K562 (cell line): ENCODE measurements at regions not wholly inside any gene's neighbourhood (a gene's known extent, or its start where the extent isn't known, plus 50 kb on each side); places are given as distances from the start of the nearest gene placed in this dataset.

ENCODE experiments used
- ATAC-seq: fragments of 200-7000 bp; cut with Tn5 transposase; 3 replicates; pipeline ENCODE4 v1.9.1; 2020; ENCODE audit warnings: moderate library complexity
- BruUV-seq: library from RNA; stranded (reverse); fragments of 400-500 nt; replicated peaks from 2 replicates; lab custom pipeline; 2021; lab: Mats Ljungman, UMichigan
- CTCF ChIA-PET: fragments of 300-600 bp; formaldehyde crosslinking; extraction: SDS; loops from one replicate; lab custom pipeline; 2021; ENCODE audit warnings: low intra/inter-chr PET ratio; lab: Yijun Ruan, JAX
- POLR2A ChIA-PET: fragments of 300-600, 350-650 bp; sonication (Branson Sonifier 250); formaldehyde crosslinking; extraction: SDS; loops from one replicate; lab custom pipeline; 2021; ENCODE audit warnings: antibody characterized with exemption, inconsistent platforms; lab: Yijun Ruan, JAX
- DNase-seq, 4 experiments: peaks; one replicate each; pipeline versions ENCODE4 v3.0.0 to v3.0.0-alpha.2; 2011 to 2018; ENCODE audit warnings: low spot score in 3 of 4, mixed read lengths in 3 of 4; ENCODE audit errors: extremely low read depth in 1 of 4
- FAIRE-seq: peaks from 2 replicates; lab custom pipeline; 2011; peaks lifted over from hg19 to GRCh38; lab: Jason Lieb, UNC
- H2AFZ ChIP-seq: 2 replicates; pipeline ENCODE4 v1.6.0; 2011; ENCODE audit warnings: low read depth, low read length, control low read depth, inconsistent platforms
- H3K27ac ChIP-seq: fragments of 200-600 bp; 3 replicates; pipeline ENCODE4 v1.8.0; 2011; ENCODE audit warnings: low read depth, mild to moderate bottlenecking, control low read depth, inconsistent platforms, low read length, moderate library complexity, mixed read lengths; ENCODE audit errors: extremely low read depth
- H3K27me3 ChIP-seq, 2 experiments: fragments of 300-600 bp in 1 of 2; 2 replicates in 1 of 2; 3 replicates in 1 of 2; pipeline versions ENCODE4 v1.6.0 to v1.8.0; 2011; ENCODE audit warnings: inconsistent platforms in 2 of 2, low read length in 2 of 2, mild to moderate bottlenecking in 1 of 2, mixed read lengths in 1 of 2, moderate library complexity in 1 of 2; ENCODE audit not compliant: control insufficient read depth in 2 of 2, insufficient read depth in 2 of 2
- H3K36me3 ChIP-seq: fragments of 300-600 bp; 3 replicates; pipeline ENCODE4 v1.8.0; 2011; ENCODE audit warnings: mild to moderate bottlenecking, low read length, inconsistent platforms; ENCODE audit not compliant: control insufficient read depth, insufficient read depth
- H3K4me1 ChIP-seq, 2 experiments: fragments of 200-600 bp in 1 of 2; replicated peaks in 1 of 2; 2 replicates in 1 of 2; 3 replicates in 1 of 2; pipeline versions ENCODE4 v1.5.1 to v1.8.0; 2011; ENCODE audit warnings: inconsistent platforms in 2 of 2, low read length in 2 of 2, mild to moderate bottlenecking in 1 of 2, mixed read lengths in 1 of 2, moderate library complexity in 1 of 2; ENCODE audit not compliant: control insufficient read depth in 2 of 2, insufficient read depth in 2 of 2
- H3K4me2 ChIP-seq: 2 replicates; pipeline ENCODE4 v1.6.1; 2011; ENCODE audit warnings: low read length, control low read depth, inconsistent platforms, mixed read lengths; ENCODE audit not compliant: insufficient read depth
- H3K4me3 ChIP-seq: fragments of 200-600 bp; sonication (generic), shearing (Covaris generic); 2 replicates; pipeline ENCODE4 v1.5.1; 2016; ENCODE audit warnings: control low read depth, inconsistent platforms
- H3K79me2 ChIP-seq: fragments of 200-600 bp; 3 replicates; pipeline ENCODE4 v1.8.0; 2011; ENCODE audit warnings: low read length, inconsistent platforms; ENCODE audit not compliant: control insufficient read depth, insufficient read depth
- H3K9ac ChIP-seq, 2 experiments: 2 replicates each; pipeline versions ENCODE4 v1.6.0 to v1.6.1; 2011; ENCODE audit warnings: low read depth in 2 of 2, low read length in 2 of 2, control low read depth in 1 of 2, inconsistent platforms in 1 of 2, mild to moderate bottlenecking in 1 of 2, mixed read lengths in 1 of 2; ENCODE audit not compliant: insufficient read depth in 1 of 2
- H3K9me1 ChIP-seq: one replicate; pipeline ENCODE4 v1.6.0; 2011; ENCODE audit warnings: inconsistent platforms, mild to moderate bottlenecking, low read length, moderate library complexity; ENCODE audit not compliant: control insufficient read depth, insufficient read depth
- H3K9me3 ChIP-seq: replicated peaks from 2 replicates; pipeline ENCODE4 v1.5.1; 2011; ENCODE audit warnings: low read depth, low read length, inconsistent platforms; ENCODE audit not compliant: control insufficient read depth, insufficient read depth
- H4K20me1 ChIP-seq: replicated peaks from 2 replicates; pipeline ENCODE4 v1.6.1; 2011; ENCODE audit warnings: low read length, inconsistent platforms, mixed read lengths; ENCODE audit not compliant: control insufficient read depth, insufficient read depth
- ETV5 ChIP-seq: sonication (generic); formaldehyde crosslinking; IDR thresholded peaks from 2 replicates; pipeline ENCODE4 v1.4.0; 2020; ENCODE audit warnings: low read depth, mild to moderate bottlenecking, missing genetic modification reagents
- FOSL1 ChIP-seq: fragments of 200-800 bp; sonication (Bioruptor generic); conservative IDR thresholded peaks from 2 replicates; pipeline ENCODE4 v1.6.1; 2016; ENCODE audit warnings: missing genetic modification characterization, missing compliant biosample characterization
- GTF2F1 ChIP-seq: IDR thresholded peaks from 2 replicates; pipeline ENCODE4 v1.6.1; 2011; ENCODE audit warnings: low read depth, low read length, improper control_type of control experiment
- MYC ChIP-seq, 2 experiments: fragments of 250-450 bp in 1 of 2; sonication (Bioruptor Pico) in 1 of 2; IDR thresholded peaks; 2 replicates each; pipeline versions ENCODE4 v1.5.1 to v1.6.1; 2012 to 2021; ENCODE audit warnings: low read depth in 2 of 2, borderline replicate concordance in 1 of 2, improper control_type of control experiment in 1 of 2, low read length in 1 of 2, mild to moderate bottlenecking in 1 of 2, moderate library complexity in 1 of 2
- NFYB ChIP-seq: IDR thresholded peaks from 2 replicates; pipeline ENCODE4 v1.6.1; 2011; ENCODE audit warnings: mild to moderate bottlenecking, moderate library complexity; ENCODE audit not compliant: insufficient read length; ENCODE audit errors: extremely low read depth
- RFX7 ChIP-seq: fragments of 250-450 bp; sonication (Bioruptor Pico); IDR thresholded peaks from 2 replicates; pipeline ENCODE4 v1.5.1; 2021; ENCODE audit warnings: mild to moderate bottlenecking
- SRSF7 ChIP-seq: fragments of 200-400 bp; formaldehyde crosslinking; optimal IDR thresholded peaks from 2 replicates; pipeline ENCODE3; 2017; ENCODE audit warnings: mild to moderate bottlenecking, low read depth, low read length
- TAL1 ChIP-seq: fragments of 450-650 bp; IDR thresholded peaks from 2 replicates; pipeline ENCODE4 v1.6.1; 2016; ENCODE audit warnings: mild to moderate bottlenecking
- TCF3 ChIP-seq: sonication (generic); formaldehyde crosslinking; IDR thresholded peaks from 2 replicates; pipeline ENCODE4 v1.4.0; 2020; ENCODE audit warnings: mild to moderate bottlenecking, missing genetic modification reagents
- TRIM28 ChIP-seq: fragments of 450-650 bp; IDR thresholded peaks from 2 replicates; pipeline ENCODE4 v1.6.1; 2017
- ZNF79 ChIP-seq: fragments of 250-450 bp; sonication (Bioruptor Pico); IDR thresholded peaks from 2 replicates; pipeline ENCODE4 v1.4.0; 2020; ENCODE audit warnings: low read depth, mild to moderate bottlenecking, moderate library complexity
- in situ Hi-C: fragments of 300-500 bp; cut with MboI; formaldehyde crosslinking; loops from 4 replicates; pipeline ENCODE4 v1.15.0; 2018; ENCODE audit warnings: inconsistent platforms, mixed read lengths
- intact Hi-C: fragments of 100-400 bp; cut with micrococcal nuclease; formaldehyde crosslinking; loops from 2 replicates; pipeline ENCODE4 v1.14.2; 2022
- TF ChIP-seq, protein P1 (sequence below): fragments of 200-800 bp; sonication (Bioruptor generic); IDR thresholded peaks from 2 replicates; pipeline ENCODE4 v1.6.1; 2017; ENCODE audit warnings: missing genetic modification characterization, missing compliant biosample characterization

DNA sequence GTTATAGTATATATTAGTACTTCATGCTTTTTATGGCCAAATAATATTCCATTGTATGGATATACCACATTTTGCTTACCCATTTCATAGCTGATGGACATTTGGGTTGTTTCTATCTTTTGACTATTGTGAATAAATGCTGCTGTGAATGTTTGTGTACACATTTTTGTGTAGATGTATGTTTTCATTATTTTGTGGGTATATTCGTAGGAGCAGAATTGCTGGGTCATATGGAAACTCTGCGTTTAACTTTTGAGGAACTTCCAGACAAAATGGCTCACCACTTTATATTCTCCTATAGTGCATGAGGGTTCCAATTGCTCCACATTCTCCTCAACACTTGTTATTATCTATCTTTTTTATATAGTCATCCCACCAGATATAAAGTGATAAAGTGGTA lies 88.6 kb downstream of the CCT6B start (continued):
- TF ChIP-seq, protein P1, sequence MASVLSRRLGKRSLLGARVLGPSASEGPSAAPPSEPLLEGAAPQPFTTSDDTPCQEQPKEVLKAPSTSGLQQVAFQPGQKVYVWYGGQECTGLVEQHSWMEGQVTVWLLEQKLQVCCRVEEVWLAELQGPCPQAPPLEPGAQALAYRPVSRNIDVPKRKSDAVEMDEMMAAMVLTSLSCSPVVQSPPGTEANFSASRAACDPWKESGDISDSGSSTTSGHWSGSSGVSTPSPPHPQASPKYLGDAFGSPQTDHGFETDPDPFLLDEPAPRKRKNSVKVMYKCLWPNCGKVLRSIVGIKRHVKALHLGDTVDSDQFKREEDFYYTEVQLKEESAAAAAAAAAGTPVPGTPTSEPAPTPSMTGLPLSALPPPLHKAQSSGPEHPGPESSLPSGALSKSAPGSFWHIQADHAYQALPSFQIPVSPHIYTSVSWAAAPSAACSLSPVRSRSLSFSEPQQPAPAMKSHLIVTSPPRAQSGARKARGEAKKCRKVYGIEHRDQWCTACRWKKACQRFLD (CRISPR knock-in tag): no peak
- TF ChIP-seq, all 486 proteins: peak for 0

DNA sequence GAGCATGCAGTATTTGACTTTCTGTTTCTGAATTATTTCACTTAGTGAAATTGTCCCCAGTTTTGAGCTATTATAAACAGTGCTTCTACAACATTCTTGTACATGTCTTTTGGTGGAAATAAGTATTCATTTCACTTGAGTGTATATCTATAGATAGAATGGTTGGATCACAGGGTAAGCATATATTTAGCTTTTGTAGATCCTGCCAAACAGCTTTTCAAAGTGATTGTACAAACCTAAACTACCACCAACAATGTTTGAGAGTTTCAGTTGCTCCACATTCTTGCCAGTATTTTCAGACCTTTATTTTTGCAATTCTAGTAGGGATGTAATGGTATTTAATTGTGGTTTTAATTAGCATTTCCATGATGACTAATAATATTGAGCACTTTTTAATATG lies 91.6 kb downstream of the CCT6B start:
- DNase-seq: no peak
- no TSS peak for BruUV-seq
- Histone ChIP-seq H3K4me2 (no peak overlapping the region), H2AFZ (no peak overlapping the region), H3K27me3 (peaks cover 2 to 17% of the 10 kb centered on the region in 2 experiments; a peak in 2 of 5 replicates), H3K4me1 (no peaks in the 10 kb centered on the region), H3K9ac (no peak overlapping the region), H3K9me3 (no peaks in the 10 kb centered on the region), H3K79me2 (no peaks in the 10 kb centered on the region), H3K9me1 (no peaks in the 10 kb centered on the region), H3K36me3 (no peaks in the 10 kb centered on the region), H3K27ac (no peak overlapping the region), H4K20me1 (no peaks in the 10 kb centered on the region), H3K4me3 (no peak overlapping the region)
- POLR2A ChIA-PET: interaction anchor here (0.6 kb wide), 1 partner anchor 14 kb away, joined by 3 read pairs; no protein-coding TSS in a partner anchor
- intact Hi-C loops: no loop called here
- no peak for FAIRE-seq
- in situ Hi-C loops: no loop called here
- no peak for ATAC-seq
- TF ChIP-seq ZNF79 (CRISPR knock-in tag) (no peak), NFYB (no peak), SRSF7 (no peak), GTF2F1 (no peak), MYC (IDR thresholded peaks at IDR 0.05; ENCODE audit: low read depth, low read length) (no peak), MYC (CRISPR knock-in tag; IDR thresholded peaks at IDR 0.05; ENCODE audit: borderline replicate concordance, low read depth) (no peak), TAL1 (no peak), ETV5 (CRISPR knock-in tag) (no peak), TCF3 (no peak), TRIM28 (no peak), FOSL1 (tag) (no peak), RFX7 (no peak)
- CTCF ChIA-PET: no interaction called here
